AG10803 (cell line): ENCODE measurements at regions not wholly inside any gene's neighbourhood (a gene's known extent, or its start where the extent isn't known, plus 50 kb on each side); places are given as distances from the start of the nearest gene placed in this dataset.
"Not testable (repeated sequence)": the region's sequence is repeated elsewhere in the genome, so short reads cannot be mapped to it uniquely, and the experiment has no call there.

Experiments
- DNase-seq: peaks from one replicate; pipeline ENCODE4 v3.0.0; 2010; ENCODE audit warnings: low read depth
- H3K4me3 ChIP-seq: 2 replicates; pipeline ENCODE4 v1.5.1; 2011; ENCODE audit warnings: mild to moderate bottlenecking, low read length, control low read depth

DNA sequence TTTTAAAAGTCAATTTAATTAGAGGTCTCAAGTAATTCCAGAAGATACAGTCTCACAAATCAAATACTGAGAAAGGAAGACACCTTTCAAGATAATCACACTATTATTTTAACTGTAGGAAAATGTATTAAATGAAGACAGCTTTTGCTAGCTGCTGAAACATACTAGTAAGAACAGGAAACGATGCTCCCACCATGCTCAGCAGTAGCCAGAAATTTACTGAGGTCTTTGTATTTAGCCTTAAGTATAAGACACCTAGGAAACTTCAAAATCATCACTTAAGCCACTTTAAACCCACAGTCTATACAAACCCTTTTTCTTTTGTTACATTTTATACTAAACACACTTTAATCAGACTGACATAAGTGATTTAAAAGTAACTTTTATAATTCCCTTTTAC is 72.7 kb upstream of the NPIPB12 start:
- not testable (repeated sequence) for DNase-seq, H3K4me3 ChIP-seq

DNA sequence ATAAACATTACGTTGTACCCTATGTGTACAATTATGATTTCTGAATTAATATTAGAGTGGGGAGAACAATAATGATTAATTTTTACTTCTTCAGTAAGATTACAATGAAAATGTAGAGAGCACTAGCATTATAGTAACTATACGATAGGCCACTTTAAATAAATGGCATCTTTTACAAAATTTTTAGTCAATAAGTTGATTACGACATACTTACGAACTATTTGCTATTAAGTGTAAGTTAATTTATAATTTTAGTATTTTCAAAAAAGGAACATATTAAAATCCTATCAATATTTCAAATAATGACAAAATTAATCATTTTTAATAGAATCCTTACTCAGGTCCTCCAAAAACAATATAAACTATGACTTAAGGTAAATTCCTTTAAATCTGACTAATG is 75.6 kb upstream of the NPIPB12 start:
- DNase-seq, H3K4me3 ChIP-seq: not testable (repeated sequence)

DNA sequence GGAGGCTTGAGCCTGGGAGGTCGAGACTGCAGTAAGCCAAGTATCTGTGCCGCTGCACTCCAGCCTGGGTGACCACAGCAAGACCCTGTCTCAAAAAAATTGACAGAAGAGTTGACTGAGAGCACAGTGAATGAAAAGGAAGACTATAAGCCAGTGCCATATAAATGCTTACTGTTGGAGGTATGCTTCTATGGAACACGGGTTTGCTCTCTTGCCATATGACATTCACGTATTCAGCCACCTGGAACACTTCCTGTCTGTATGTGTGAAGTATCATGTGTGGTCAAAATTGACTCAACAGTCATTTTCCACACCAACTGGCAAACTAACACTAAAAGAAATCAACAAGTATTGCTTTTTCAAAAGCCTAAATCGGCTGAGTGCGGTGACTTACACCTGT is 71.1 kb upstream of the SPN start:
- H3K4me3 ChIP-seq: not testable (repeated sequence)

DNA sequence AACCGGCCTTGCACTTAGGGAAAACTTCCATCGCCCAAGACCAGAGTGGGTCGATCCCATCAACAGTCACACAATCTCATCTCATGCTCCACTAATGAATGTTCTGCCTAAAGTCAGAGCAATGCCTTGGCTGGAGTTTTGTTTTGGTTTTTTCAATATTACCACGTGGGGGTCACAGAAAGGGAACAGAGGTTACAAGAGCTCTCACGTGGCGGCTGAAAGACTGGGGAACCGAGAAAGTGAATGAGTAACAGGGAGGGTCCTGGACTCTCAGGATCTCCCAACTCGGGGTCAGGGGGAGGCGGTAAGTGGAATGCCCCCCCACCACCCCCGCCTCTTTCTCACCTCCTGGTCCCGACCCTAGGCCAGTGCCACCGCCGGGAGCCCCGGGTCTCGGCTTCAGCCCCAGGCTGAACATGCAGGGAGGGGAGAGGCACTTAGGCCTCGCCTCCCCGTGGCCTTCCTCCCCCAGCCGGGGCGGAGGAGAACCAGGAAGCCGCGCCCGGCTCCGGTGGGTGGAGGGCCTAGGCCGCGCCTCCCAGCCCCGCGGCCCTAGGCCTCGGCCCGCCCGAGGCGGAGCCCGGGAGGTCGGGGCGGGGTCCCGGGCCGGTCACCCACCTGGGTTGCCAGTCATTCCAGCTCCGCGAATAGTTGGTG is 68.7 kb upstream of the SPN start:
- peak overlapping the region; percentile 69 for H3K4me3 ChIP-seq
- peak; percentile 39 for DNase-seq

More for the DNA sequence above, 71.1 kb upstream of the SPN start:
- DNase-seq: not testable (repeated sequence)

DNA sequence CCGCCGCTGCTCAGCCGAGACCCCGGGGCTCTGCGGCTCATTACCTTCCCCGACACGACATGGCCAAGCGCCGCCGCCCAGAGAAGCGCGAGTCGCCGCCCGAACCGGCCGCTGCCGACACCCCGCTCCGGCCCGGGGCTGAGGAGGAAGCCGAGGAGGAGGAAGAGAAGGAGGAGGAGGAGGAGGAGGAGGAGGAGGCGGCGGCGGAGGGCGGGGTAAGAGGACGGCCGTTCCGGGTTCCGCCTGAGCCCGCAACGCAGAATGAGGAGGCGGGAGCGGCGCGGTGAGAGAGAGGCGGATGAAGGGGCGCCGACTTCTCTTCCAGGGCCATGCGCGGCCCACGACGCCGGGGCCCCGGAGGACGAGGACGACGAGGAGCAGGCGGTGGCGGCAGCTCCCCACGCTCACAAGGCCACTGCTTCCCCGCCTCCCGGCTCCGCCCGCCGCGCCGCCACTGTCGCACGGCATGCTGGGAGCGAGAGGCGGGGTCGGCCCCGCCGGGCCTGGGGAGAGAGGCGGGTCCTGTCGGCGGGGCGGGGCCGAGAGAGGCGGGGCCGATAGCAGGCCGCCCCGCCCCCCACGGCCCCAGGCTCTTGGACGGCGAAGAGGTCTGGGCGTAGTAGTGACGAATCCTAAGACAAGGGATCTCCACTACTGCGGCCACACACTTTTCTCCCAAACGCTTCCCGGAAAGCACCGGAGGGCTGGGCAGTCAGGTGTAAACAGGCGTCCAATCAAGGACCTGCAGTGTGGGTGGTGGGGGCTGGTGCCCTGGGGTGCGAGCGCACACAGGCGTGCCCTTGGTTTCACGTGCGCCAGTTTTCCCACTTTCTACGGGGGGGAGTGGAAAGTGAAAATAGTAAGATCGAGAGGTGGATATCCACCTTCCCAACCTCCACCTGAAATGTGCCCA is 67.9 kb upstream of the SPN start:
- H3K4me3 ChIP-seq: peak overlapping the region; percentile 69
- DNase-seq: peak; percentile 84

DNA sequence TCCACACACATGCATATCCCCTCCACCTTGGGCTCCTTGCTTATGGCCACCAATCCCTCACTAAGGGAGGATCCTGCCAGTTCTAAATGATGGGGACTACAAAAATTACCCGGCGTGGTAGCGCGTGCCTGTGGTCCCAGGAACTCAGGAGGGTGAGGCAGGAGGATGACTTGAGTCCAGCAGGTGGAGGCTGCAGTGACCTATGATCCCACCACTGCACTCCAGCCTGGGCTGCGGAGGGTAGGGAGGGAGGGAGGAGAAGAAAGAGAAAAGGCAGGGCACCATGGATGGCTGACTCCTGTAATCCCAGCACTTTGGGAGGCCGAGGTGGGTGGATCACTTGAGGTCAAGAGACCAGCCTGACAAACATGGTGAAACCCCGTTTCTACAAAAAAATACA is 66.0 kb upstream of the SPN start:
- DNase-seq, H3K4me3 ChIP-seq: not testable (repeated sequence)

DNA sequence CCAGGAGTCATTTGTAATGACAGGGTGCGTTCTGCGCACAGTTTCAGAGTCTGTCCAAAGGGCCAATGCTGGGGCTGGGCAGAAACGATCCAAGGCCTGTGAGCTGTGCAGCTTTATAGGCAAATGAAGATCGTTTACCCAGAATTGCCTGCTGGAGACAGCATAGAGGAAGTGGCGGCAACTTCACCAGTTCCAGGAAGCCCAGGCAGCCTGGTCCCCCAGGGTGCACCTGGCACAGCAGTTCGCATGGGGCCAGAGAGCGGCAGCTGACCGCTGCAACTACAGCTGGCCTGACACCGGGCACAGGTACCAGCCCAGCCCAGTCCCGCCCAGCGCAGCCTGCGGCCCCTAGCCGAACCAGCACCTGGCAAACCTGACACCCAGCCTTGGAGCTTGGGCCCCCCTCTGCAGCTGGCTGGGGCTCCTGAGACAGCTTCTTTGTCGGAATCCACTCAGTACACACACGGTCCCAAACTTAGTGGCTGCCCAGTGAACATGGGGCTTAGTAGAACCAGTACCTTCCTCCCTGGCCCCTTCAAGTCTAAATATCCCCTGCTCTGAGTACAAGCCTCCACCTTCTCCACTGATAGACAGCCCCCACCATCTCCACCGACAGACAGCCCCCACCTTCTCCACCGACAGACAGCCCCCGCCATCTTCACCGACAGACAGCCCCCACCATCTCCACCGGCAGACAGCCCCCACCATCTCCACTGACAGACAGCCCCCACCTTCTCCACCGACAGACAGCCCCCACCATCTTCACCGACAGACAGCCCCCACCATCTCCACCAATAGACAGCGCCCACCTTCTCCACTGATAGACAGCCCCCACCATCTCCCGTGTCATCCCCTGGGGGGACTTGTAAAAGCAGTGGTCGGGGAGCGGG is 62.7 kb upstream of the SPN start:
- H3K4me3 ChIP-seq, DNase-seq: not testable (repeated sequence)

DNA sequence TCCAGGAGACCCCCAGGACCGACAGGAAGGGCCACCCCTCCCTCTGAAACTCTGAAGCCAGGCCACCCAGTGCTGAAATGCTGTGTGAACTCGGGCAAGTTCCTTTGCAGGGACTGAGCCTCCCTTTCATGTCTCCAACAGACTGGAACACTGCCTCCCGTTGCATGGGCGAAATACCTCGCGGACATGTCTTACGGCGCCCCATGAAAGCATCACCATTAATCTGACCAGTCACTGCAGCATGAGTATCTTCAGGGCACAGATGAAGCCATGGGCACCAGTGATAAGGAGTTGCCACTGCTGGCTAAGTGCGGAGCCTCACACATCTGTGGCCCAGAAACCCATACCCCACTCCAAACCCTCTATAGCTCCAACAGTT is 60.8 kb upstream of the SPN start:
- not testable (repeated sequence) for H3K4me3 ChIP-seq
- DNase-seq: peak; percentile 11

DNA sequence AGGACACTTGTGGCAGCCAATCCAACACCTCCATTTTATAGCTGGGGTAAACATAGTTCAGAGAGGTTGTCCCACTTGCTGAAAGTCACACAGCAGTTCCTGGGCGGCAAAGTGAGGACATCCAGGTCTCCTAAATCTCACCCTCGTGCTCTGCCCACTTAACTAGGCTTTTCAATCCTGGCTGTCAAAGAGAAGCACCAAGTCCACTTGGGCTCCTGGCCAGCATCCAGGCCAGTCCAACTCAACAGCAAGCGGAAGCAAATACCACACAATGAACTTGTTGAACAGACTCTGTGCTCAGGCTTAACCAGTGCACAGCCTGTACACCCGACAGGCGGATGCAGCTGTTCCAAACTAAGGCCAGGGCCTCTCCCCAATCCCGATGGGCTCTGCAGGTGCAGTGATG is 60.4 kb upstream of the SPN start:
- DNase-seq, H3K4me3 ChIP-seq: not testable (repeated sequence)

DNA sequence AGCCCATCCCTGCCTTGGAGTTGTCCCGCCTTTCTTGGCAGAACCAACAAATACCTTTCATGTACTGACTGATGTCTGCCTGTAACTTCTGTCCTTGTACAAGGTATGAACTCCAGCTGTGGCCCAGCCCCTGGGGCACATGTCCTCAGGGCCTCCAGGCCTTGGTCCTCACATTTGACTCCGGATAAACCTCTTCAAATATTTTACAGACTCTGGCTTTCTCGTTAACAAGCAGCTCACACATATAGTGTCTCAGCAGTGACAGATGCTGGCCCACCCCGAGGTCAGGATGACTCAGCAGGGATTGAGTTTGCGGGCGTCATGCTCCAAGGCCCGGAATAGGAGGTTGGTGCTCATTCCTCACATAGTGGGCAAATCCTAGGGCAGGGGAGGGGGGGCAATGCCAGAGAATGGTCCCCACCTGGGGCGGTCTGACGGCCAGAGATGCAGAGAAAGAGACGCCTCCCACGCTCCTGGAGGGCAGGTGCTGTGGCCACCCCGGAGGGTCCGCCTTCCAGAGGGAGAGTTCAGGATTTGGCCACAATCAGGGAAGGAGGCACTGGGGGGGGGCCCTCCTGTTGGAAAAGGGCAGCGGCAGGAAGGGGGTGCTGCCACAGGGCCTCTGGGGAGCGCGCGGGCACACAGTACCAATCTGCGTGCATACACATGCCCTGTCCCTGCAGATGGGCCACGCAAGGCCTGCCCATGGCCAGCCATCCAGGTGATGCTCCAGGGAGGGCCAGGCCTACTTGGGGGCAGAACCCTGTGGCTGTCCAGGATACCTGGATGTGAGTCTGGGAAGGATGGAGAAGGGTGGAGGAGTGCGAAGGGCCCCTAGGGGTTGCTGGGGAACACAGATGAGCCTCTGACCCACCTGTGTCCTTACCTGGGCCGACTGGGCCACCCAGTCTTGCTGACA is 58.2 kb upstream of the SPN start:
- DNase-seq: peak; percentile 72
- H3K4me3 ChIP-seq: not testable (repeated sequence)

DNA sequence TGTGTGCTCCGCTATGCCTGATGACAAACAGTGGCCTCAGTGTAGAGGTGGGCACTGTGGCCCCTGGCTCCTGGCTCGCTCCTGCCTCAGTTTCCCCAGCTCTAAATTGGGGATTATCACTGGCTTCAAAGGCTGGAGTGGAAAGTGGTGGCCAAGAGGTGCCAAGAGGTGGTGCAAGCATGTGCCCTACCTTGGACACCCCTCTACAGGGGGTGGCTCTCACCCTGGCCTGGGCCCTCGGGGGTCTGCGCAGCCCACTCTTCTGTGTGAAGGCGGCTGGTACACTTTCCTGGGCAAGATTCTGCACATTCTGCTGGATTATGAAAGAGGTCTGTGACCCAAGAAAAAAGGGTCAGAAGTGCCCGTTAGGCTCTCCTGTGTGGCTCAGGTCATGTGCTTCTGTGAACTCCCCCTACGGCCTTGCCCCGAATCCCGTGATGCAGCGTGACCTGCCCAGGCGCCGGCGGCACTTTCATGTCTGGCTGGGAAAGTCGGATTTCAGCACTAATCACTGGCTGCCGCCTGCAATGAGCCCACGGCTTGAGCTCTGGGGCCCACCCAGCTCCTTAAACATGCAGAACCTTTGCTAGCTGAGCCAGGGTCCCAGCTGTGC is 57.3 kb upstream of the SPN start:
- not testable (repeated sequence) for DNase-seq, H3K4me3 ChIP-seq

DNA sequence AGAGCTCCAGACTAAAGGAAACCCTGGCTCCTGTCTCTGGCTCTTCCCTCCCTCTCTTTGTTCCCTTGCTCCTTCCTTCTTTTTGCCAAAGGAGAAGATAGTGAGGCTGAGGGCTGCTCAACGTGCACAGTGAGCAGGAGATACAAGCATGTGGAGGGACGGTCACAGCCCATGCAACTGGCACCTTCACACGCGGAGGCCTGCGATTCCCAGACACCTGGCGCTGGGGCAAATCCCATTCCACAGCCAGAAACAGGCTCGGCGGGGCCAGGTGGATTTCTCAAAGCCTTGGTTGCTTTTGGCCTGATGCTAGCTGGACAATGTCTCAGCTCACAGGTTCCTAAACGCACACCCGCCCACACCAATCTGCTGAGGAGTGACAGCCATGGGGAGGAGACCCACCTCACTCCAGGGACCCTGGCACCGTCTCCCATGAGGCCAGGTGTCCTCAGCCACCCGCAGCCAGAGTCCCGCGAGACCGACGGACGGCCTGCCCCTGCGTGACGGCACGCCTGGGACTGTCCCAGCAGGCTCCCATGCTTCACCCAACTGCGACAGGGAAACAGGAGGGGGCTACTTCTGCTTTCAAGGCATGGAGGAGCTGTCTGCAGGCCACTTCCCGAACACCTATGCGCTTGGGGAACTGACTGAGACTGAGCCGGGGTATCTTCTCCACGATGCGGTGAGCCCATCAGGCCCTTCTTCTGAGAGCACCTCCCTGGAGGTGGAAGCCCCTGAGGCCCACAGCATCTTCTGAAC is 56.2 kb upstream of the SPN start:
- not testable (repeated sequence) for H3K4me3 ChIP-seq, DNase-seq

DNA sequence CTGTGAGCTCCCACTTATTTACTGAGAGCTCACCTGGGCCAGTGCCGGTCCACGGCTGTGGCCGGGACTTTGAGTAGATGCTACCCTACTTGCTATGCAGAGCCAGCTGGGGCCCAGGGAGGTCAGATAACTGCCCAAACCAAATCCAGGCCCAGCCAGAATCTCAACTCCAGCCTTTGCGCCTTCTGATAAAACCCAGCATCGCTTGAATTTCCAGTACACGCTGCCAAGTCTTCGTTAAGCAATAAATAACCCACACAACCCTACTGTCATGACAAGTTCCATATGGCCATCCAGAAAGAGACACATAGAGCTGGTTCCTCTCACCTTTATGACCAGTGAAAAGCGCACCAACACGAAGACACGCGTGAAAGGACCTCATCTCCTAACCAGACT is 55.6 kb upstream of the SPN start:
- DNase-seq, H3K4me3 ChIP-seq: not testable (repeated sequence)

DNA sequence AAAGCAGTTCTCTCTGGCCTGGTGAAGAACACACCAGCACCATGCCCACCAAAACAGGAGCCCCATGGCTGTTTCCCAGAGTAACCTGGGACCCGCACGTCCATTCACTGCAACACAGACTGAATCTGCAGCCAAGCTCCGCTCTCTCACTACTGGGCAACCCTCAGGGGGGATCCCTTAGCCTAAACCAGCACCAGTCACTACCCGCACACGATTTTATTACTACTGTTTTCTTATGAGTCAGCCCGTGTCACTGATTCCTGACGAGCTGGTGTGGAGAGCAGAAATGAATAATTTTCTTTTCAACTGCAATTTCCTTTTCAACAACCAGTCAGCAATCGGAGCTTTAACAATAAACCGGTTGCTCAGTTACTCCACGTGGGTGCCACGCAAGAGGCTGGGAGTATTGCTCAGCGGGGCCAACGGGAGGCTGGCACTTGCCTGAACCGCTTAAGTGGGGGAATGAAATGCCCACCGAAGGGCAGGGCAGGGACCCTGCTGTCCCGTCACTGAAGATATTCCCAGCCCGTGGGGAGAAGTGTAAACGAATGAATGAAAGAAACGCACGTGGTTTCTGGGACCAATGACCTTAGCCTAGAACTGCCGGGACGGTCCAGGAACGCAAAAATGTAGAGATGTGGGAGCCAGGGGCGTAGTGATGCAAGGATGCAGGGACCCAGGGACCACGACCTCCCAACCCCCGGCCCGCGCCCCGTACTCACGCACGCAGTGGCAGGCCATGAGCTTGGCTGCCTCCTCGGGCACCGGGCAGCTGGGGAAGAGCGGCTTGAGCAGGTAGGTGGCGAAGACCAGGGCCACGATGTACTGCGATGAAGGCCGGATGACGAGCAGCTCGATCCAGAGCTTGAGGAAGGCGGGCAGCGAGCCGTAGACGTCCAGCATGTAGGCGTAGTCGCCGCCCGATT is 50.4 kb upstream of the SPN start:
- not testable (repeated sequence) for DNase-seq
- H3K4me3 ChIP-seq: peak overlapping the region; percentile 76
